Activated CD4-positive, alpha-beta T cell treated with anti-CD3 and anti-CD28 coated beads for 24 hours (primary cell): ENCODE measurements at regions not wholly inside any gene's neighbourhood (a gene's known extent, or its start where the extent isn't known, plus 50 kb on each side); places are given as distances from the start of the nearest gene placed in this dataset.

Experiments
- DNase-seq, 2 donors: peaks; one replicate each; pipeline ENCODE4 v3.0.0-alpha.2; 2020; ENCODE audit warnings: low read depth in 2 of 2

- no peak for DNase-seq
Measured at GRCh38 chr19:29372461-29372860, 153.3 kb upstream of the VSTM2B start.

DNA sequence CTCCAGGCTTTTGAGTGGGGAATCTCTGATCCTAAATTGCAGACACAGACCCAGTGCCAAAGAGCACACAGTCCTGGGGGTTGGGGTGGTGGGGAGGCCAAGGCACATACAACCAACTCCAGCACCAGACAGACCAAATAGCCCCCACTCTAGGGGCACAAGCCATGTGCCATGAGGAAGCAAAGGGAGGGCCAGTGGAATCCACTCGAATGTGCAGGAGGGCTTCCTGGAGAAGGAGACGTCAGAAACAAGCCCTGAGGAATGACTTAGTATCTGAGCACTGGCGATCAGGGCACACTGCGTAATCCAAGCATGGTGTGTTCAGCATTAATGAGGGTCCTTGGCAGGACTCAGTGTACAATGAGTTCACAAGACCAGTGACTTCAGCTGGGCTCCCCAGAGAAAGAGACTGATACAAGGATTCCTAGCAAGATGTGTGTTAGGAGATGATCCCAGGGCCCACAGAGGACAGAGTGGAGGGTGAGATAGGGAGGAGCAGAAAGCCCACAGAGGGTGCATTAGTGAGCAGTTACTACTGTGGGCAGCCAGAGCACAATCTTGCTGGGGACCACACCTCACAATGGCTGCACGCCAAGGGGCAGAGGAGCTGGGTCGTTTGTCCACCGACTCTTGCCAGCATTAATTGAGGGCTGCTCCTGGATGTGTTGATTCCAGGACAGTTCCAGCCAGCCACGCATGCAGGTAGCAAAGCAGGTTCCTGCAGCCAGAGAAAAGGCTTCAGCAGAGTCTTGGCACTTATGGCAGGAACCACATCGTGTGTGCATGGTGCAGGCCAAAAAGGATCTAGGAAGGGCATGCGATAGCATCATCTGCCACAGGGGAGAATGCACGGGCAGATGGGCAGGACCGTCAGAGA lies 152.6 kb upstream of the VSTM2B start:
- DNase-seq: no peak

GRCh38 chr19:29375429-29376119 lies 150.2 kb upstream of the VSTM2B start:
- no peak for DNase-seq

DNA sequence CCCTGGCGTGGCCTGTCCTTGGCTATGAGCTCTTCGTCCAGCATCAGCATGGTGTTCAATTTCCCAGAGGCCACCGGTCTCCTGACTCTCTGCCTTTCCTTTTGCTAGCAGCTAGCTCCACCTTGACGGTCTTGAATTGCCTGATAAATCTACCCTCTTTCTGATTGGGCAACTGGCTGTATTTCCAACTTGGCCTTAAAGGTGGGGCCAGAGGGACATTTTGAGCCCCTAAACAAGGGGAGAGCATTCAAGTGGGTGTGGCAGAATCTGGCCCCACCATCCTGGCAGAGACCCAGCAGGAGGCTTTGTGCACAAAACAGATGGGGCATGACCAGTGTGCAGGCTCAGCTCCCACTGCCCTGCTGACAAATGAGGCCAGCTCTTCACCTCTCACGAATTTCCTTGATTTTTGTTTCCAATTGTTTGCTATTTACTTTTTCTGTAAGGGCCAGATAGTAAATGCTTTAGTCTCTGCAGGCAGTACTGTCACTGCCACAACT lies 148.9 kb upstream of the VSTM2B start:
- no peak for DNase-seq

GRCh38 chr19:29378126-29378525 lies 147.7 kb upstream of the VSTM2B start:
- DNase-seq: no peak

DNA sequence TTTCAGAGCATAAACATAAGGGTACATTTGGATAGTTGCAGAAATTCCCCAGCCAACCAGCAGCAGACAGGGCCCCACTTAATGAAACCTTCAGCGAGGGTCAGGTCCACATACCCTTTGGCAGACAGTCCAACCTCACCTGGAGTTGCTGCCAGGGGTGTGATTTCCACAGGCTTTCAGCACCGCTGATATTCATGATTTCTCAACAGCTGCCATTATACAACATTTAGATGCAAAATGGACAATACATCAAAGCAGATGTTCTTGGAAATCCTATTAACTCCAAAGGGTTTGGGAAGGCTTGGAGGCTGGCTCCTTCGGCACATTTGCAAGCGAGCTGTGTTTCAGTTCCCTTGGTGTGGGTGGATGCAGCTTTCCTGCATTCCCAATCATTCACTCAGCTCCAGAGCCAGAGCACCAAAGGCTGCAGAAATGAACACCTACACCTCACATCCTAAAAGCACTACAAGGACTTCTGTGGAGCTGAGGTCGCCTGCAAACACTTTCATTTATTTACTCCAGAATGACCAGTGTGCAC lies 147.2 kb upstream of the VSTM2B start:
- no peak for DNase-seq

GRCh38 chr19:29379257-29380021 lies 146.4 kb upstream of the VSTM2B start:
- no peak for DNase-seq

DNA sequence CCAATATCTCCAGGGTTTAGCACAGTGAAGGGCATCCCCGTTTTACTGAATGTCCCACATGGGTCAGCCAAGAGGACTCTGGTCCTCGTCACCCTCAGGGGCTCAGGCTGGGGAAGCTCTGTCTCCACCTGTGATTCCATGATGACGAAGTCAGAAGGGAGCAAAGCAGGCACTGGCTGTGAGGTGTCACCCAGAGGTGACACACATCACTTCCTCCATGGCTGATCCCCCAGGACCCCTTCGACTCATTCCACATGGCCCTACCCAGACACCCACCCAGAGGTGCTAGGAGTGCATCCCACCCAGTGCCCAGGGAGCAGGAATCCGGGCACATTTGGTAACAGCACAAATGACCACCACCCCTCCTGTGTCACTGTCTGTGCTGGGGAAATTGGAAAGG lies 145.2 kb upstream of the VSTM2B start:
- DNase-seq: no peak

- no peak for DNase-seq
Measured at GRCh38 chr19:29381353-29382203, 144.2 kb upstream of the VSTM2B start.

DNA sequence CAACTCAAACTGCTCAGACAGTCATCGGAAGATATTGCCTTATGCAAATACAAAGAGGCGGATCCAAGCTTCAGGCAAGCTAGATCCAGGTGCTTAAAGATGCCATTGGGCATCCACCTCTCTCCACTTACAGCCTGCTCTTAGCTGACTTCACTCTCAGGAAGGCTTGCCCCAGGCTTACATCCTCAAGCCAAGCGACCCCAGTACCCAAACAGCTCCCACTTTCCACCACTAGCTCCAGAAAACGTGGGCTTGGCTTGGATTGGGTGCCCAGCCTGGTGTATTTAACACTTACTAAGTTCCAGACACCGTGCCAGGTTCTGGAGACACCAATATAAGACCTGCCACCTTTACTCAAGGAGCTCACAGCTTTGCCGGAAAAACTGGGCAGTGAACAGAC lies 142.1 kb upstream of the VSTM2B start:
- DNase-seq: no peak

GRCh38 chr19:29384656-29385055 lies 141.1 kb upstream of the VSTM2B start:
- no peak for DNase-seq

DNA sequence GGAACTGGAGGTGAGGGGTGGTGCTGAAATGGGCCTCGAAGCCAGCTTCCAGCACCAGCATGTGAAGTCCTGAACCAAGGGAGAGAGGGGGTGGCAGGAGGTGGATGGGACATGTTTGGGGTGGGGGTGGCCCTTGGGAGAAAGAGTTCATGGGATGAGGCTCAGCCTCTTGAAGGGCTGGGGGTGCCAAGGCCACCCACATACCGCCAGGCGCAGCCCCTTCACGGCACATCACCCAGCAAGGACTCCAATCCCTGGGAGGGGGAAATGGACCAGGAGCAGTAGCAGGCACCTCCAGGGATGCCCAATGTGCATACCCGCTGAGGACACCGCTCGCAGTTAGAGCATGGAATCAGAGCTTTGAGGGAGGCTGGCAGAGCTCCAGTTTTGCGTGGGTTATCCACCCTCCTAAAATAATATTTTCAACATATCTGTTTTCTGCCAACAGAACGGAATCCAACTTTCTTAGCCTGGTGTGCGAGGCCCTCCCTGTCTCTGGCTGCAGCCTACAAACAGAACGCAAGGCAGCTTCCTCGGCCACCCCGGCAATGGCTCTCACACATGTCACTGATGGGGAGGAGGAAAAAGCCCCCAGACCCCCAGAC lies 140.5 kb upstream of the VSTM2B start:
- no peak for DNase-seq

DNA sequence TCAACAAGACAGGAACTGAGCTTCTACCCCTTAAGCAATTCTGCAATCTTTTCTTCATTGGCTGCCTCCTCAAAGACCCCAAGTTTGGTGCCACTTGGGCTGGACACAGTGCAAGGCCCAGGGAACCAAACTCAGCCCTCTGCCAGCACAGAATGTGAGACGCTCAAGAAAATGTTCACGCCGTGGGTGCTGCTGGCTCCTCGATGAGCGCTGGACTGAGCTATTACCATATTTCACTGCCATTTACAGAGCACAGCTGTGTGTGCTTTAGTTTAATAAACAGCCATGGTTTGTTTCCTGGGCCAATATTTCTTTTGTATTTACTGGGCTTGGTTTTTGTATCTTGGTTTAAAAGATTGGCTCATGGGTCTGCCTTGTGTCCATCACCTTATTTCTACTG lies 138.8 kb upstream of the VSTM2B start:
- DNase-seq: no peak

DNA sequence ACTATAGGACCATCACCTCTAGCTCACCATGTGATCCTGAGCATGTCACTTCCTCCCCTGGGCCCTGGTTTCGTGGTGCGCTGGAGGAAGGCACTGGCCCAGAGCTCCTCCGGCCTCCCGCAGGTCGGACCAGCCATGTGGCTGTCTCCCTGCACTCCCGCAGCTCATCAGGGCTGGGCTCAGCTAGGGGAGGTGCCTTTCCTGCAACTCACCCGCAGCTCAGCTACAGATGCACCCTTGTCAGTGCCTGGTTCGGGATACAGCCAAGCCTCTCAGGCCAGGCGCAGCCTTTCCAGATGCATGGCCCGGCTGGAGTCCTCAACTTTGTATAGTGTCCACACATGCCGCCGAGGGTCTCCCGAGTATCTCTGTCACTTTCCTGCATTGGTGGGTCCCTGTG lies 138.2 kb upstream of the VSTM2B start:
- no peak for DNase-seq

- DNase-seq: no peak
Measured at GRCh38 chr19:29389495-29389894, 136.3 kb upstream of the VSTM2B start.

DNA sequence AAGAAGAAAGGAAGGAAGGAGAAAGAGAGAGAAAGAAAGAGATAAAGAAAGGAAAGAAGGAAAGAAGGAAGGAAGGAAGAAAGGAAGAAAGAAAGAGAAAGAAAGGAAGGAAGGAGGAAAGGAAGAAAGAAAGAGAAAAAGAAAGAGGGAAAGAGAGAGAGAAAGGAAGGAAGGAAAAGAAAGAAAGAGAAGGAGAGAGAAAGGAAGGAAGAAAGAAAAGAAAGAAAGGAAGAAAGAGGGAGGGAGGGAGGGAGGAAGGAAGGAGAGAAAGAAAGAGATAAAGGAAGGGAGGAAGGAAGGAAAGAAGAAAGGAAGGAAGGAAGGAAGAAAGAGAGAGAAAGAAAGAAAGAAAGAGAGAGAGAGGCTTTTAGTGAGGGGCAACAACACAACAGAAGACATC lies 135.1 kb upstream of the VSTM2B start:
- no peak for DNase-seq

DNA sequence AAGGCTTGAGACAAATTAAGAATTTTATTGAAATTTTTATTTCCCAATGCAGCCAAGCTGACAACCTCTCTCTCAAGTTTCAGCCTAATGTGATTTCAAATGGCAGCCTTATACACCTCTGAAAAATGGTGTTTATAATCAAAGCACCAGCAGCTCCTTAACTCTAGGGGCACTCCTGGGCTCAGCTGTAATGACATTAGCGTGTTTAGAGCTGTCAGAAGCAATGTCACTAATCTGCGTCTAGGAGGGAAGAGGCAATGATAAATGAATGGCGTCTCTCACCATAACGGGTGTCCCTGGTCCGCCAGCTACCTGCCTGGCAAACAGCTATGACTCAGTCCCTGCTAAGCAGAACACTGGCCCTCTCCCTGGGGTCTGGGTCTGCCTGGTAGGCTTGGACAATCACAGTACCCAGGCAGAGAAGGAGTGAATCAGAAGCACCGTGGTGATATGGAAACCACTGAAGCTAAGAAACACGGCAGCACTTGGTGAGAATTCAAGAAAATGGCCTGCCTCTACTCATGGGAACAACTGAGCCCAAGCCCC lies 131.8 kb upstream of the VSTM2B start:
- no peak for DNase-seq

- DNase-seq: no peak
Measured at GRCh38 chr19:29395111-29395733, 130.6 kb upstream of the VSTM2B start.

DNA sequence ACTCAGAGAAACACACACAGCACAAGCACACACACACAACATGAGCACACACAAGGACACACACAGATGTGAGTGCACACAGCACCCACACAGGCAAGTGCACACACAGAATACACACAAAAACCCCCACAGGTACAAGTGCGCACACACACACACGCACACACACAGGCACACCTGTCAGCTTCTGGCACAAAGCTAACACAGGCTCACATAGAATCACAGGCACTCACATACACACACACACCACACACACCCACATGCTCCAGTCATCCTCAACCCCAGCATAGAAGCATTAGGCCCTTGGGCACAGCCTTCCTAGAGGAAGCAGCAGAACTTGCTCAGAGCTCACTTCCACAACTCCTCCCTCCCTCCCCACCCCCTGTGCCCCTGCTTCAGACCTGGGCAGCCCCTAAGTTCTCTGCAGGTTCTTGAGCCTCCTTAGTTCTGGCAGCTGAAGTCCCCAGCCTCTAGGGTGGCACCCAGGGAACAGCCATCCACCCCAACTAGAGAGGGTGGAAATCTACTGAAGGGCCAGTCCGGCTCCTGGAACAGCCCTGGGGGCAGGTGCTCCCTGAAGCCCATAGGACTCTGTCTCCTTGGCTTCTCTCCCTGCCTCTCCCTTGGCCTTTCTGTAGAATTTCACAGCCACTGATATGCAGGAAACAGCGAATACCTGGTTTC lies 129.9 kb upstream of the VSTM2B start:
- DNase-seq: no peak
